Natural killer cell (primary cell): ENCODE measurements at regions not wholly inside any gene's neighbourhood (a gene's known extent, or its start where the extent isn't known, plus 50 kb on each side); places are given as distances from the start of the nearest gene placed in this dataset.

Experiments used
- ATAC-seq, 3 donors: fragments of 150-1000 bp in 2 of 3; fragments of 200-7000 bp in 1 of 3; cut with Tn5 transposase; 1 replicate in 1 of 3; 2 replicates in 2 of 3; pipeline ENCODE4 v1.10.0; 2021; ENCODE audit warnings: mild to moderate bottlenecking in 2 of 3, moderate library complexity in 2 of 3
- DNase-seq, 2 donors: peaks; one replicate each; pipeline versions ENCODE4 v3.0.0 to v3.0.0-alpha.2; 2013 to 2021; ENCODE audit warnings: mixed read lengths in 1 of 2
- H3K27ac ChIP-seq: one replicate; pipeline ENCODE4 v1.5.1; 2013; ENCODE audit warnings: mild to moderate bottlenecking, low read length
- H3K27me3 ChIP-seq: one replicate; pipeline ENCODE4 v1.6.1; 2013; ENCODE audit warnings: low read length; ENCODE audit not compliant: control insufficient read depth, insufficient read depth
- H3K36me3 ChIP-seq: one replicate; pipeline ENCODE4 v1.6.1; 2013; ENCODE audit warnings: low read length; ENCODE audit not compliant: control insufficient read depth, insufficient read depth
- H3K4me1 ChIP-seq: one replicate; pipeline ENCODE4 v1.6.1; 2013; ENCODE audit warnings: low read length; ENCODE audit not compliant: control insufficient read depth, insufficient read depth
- H3K4me3 ChIP-seq: one replicate; pipeline ENCODE4 v1.5.1; 2013; ENCODE audit warnings: low read length
- H3K9me3 ChIP-seq: one replicate; pipeline ENCODE4 v1.6.1; 2013; ENCODE audit warnings: low read length; ENCODE audit not compliant: control insufficient read depth, insufficient read depth
- H3K27ac Mint-ChIP-seq, 2 donors: one replicate each; pipeline ENCODE4 v1.8.0; 2022; ENCODE audit warnings: mild to moderate bottlenecking in 2 of 2, mixed read lengths in 2 of 2, moderate library complexity in 1 of 2
- H3K27me3 Mint-ChIP-seq, 2 donors: one replicate each; pipeline ENCODE4 v1.8.0; 2022; ENCODE audit warnings: low read depth in 2 of 2, mixed read lengths in 2 of 2
- H3K36me3 Mint-ChIP-seq: one replicate; pipeline ENCODE4 v1.8.0; 2022; ENCODE audit warnings: mixed read lengths
- H3K4me1 Mint-ChIP-seq, 2 donors: one replicate each; pipeline ENCODE4 v1.8.0; 2022; ENCODE audit warnings: mixed read lengths in 2 of 2
- H3K4me3 Mint-ChIP-seq: one replicate; pipeline ENCODE4 v1.8.0; 2022; ENCODE audit warnings: mild to moderate bottlenecking, moderate library complexity, mixed read lengths
- H3K9me3 Mint-ChIP-seq, 2 donors: one replicate each; pipeline ENCODE4 v1.8.0; 2022; ENCODE audit warnings: mixed read lengths in 2 of 2
- CTCF ChIP-seq: fragments of 200-600 bp; IDR thresholded peaks from one replicate; pipeline ENCODE4 v1.8.0; 2022; ENCODE audit warnings: antibody characterized with exemption
- WGBS: methylation state at CpG from one replicate; pipeline ENCODE4 v1.1.7; 2013; ENCODE audit warnings: missing lambda C conversion rate; ENCODE audit not compliant: insufficient coverage; 5-methylcytosine and 5-hydroxymethylcytosine counted together
- intact Hi-C: fragments of 100-400 bp; cut with micrococcal nuclease; formaldehyde crosslinking; loops from one replicate; pipeline ENCODE4 v1.14.2; 2022

- H3K27me3 ChIP-seq: no peaks in the 10 kb centered on the region
- intact Hi-C loops: no loop called here
- H3K4me1 Mint-ChIP-seq: peaks cover 0 to 4% of the 10 kb centered on the region in 2 donors
- 86% methylated on average over 5 of the region's 5 CpGs for WGBS
- no peak overlapping the region for H3K27ac ChIP-seq
- no peak overlapping the region for H3K4me3 Mint-ChIP-seq
- H3K36me3 ChIP-seq: no peaks in the 10 kb centered on the region
- H3K9me3 ChIP-seq: no peaks in the 10 kb centered on the region
- H3K36me3 Mint-ChIP-seq: no peaks in the 10 kb centered on the region
- no peaks in the 10 kb centered on the region for H3K27me3 Mint-ChIP-seq
- H3K27ac Mint-ChIP-seq: no peak overlapping the region
- DNase-seq: no peak
- H3K9me3 Mint-ChIP-seq: peaks cover 16 to 20% of the 10 kb centered on the region in 2 donors
- no peak overlapping the region for H3K4me3 ChIP-seq
- no peak for TF ChIP-seq CTCF
- no peaks in the 10 kb centered on the region for H3K4me1 ChIP-seq
- ATAC-seq: no peak
Observed at GRCh38 chr6:165229216-165229615, 80.2 kb downstream of the C6orf118 start.

GRCh38 chr6:165227644-165228329, 81.6 kb downstream of the C6orf118 start:
- peaks cover 0 to 4% of the 10 kb centered on the region in 2 donors for H3K4me1 Mint-ChIP-seq
- no peak overlapping the region for H3K4me3 Mint-ChIP-seq
- Histone ChIP-seq H3K27ac (no peak overlapping the region), H3K27me3 (no peaks in the 10 kb centered on the region), H3K4me1 (no peaks in the 10 kb centered on the region), H3K36me3 (no peaks in the 10 kb centered on the region), H3K4me3 (no peak overlapping the region), H3K9me3 (no peaks in the 10 kb centered on the region)
- H3K9me3 Mint-ChIP-seq: peaks cover 23 to 25% of the 10 kb centered on the region in 2 donors
- ATAC-seq: no peak
- H3K27me3 Mint-ChIP-seq: no peaks in the 10 kb centered on the region
- no peak for DNase-seq
- no peak overlapping the region for H3K27ac Mint-ChIP-seq
- TF ChIP-seq CTCF: no peak
- intact Hi-C loops: no loop called here
- WGBS: 82% methylated on average over 7 of the region's 10 CpGs
- H3K36me3 Mint-ChIP-seq: no peaks in the 10 kb centered on the region

GRCh38 chr6:165223736-165224135, 85.7 kb downstream of the C6orf118 start:
- Mint-ChIP-seq H3K27ac (no peak overlapping the region), H3K4me1 (no peaks in the 10 kb centered on the region), H3K9me3 (peaks cover 19 to 21% of the 10 kb centered on the region in 2 donors), H3K36me3 (no peaks in the 10 kb centered on the region), H3K27me3 (no peaks in the 10 kb centered on the region), H3K4me3 (no peak overlapping the region)
- ATAC-seq: no peak
- 48% methylated on average over 1 of the region's 1 CpG for WGBS
- no peaks in the 10 kb centered on the region for H3K4me1 ChIP-seq
- no peaks in the 10 kb centered on the region for H3K36me3 ChIP-seq
- no peak for DNase-seq
- H3K9me3 ChIP-seq: no peaks in the 10 kb centered on the region
- no peak overlapping the region for H3K27ac ChIP-seq
- no peak for TF ChIP-seq CTCF
- no peaks in the 10 kb centered on the region for H3K27me3 ChIP-seq
- no peak overlapping the region for H3K4me3 ChIP-seq
- intact Hi-C loops: no loop called here

- DNase-seq (no peak), ATAC-seq (no peak)
- 100% methylated on average over 1 of the region's 2 CpGs for WGBS
- H3K4me3 ChIP-seq: no peak overlapping the region
- peaks cover 17 to 21% of the 10 kb centered on the region in 2 donors for H3K9me3 Mint-ChIP-seq
- H3K27ac Mint-ChIP-seq: no peak overlapping the region
- no peak overlapping the region for H3K27ac ChIP-seq
- H3K4me1 Mint-ChIP-seq: no peaks in the 10 kb centered on the region
- H3K4me3 Mint-ChIP-seq: no peak overlapping the region
- H3K27me3 ChIP-seq: no peaks in the 10 kb centered on the region
- H3K4me1 ChIP-seq: no peaks in the 10 kb centered on the region
- no peak for TF ChIP-seq CTCF
- intact Hi-C loops: no loop called here
- no peaks in the 10 kb centered on the region for H3K27me3 Mint-ChIP-seq
- no peaks in the 10 kb centered on the region for H3K36me3 ChIP-seq
- H3K9me3 ChIP-seq: no peaks in the 10 kb centered on the region
- H3K36me3 Mint-ChIP-seq: no peaks in the 10 kb centered on the region
Observed at GRCh38 chr6:165223101-165223500, 86.3 kb downstream of the C6orf118 start.
